ENCODE measurements at regions not wholly inside any gene's neighbourhood (a gene's known extent, or its start where the extent isn't known, plus 50 kb on each side); places are given as distances from the start of the nearest gene placed in this dataset.

GRCh38 chr1:234842726-234843641, 233.0 kb upstream of the IRF2BP2 start (continued):
- TF ChIP-seq ARNT (IDR thresholded peaks at IDR 0.05) (0 out of 4 replicates have a peak, but pooled peaks of 1 of the 2 experiments have one; percentile 55), ESRRA (IDR thresholded peaks at IDR 0.05; ENCODE audit: borderline replicate concordance, low read depth) (no peak), EGR1 (conservative IDR thresholded peaks at IDR 0.05) (peak; percentile 94), CREB3 (tag; conservative IDR thresholded peaks at IDR 0.05; ENCODE audit: low read depth) (no peak), CAMTA2 (CRISPR knock-in tag; conservative IDR thresholded peaks at IDR 0.05) (no peak), TRIM24 (IDR thresholded peaks at IDR 0.05) (no peak), PML (IDR thresholded peaks at IDR 0.05; ENCODE audit: low read length) (no peak), ARID4B (CRISPR knock-in tag; IDR thresholded peaks at IDR 0.05) (no peak), UBTF (IDR thresholded peaks at IDR 0.05; ENCODE audit: borderline replicate concordance in 1 of 2, low read depth in 2 of 2, low read length in 2 of 2) (0 out of 4 replicates have a peak, but pooled peaks of 1 of the 2 experiments have one; percentile 37), CXXC5 (CRISPR knock-in tag; IDR thresholded peaks at IDR 0.05) (0 out of 2 replicates have a peak, but pooled peaks have one; percentile 46), HBP1 (CRISPR knock-in tag; IDR thresholded peaks at IDR 0.05) (no peak), CTCFL (IDR thresholded peaks at IDR 0.05; ENCODE audit: borderline replicate concordance, insufficient read depth, low read depth, low read length, poor library complexity, severe bottlenecking) (no peak)

All from K562 (cell line).